GM13977 (cell line): ENCODE measurements at regions not wholly inside any gene's neighbourhood (a gene's known extent, or its start where the extent isn't known, plus 50 kb on each side); places are given as distances from the start of the nearest gene placed in this dataset.

Experiments
- DNase-seq: peaks from one replicate; pipeline ENCODE4 v3.0.0; 2012; ENCODE audit warnings: low spot score
- CTCF ChIP-seq: IDR thresholded peaks from 2 replicates; pipeline ENCODE4 v1.5.1; 2012; ENCODE audit warnings: mild to moderate bottlenecking, control low read depth; ENCODE audit not compliant: insufficient read depth; ENCODE audit errors: extremely low read depth, missing control alignments
- in situ Hi-C: fragments of 300-500 bp; cut with MboI; formaldehyde crosslinking; loops from one replicate; pipeline ENCODE4 v1.12.0; 2022; ENCODE audit warnings: low sequenced_read_pairs, low pct_unique_long_range_greater_than_20kb, mixed read lengths, inconsistent platforms; ENCODE audit not compliant: unreplicated experiment

- in situ Hi-C loops = no loop called here
- no peak for DNase-seq
- no peak for TF ChIP-seq CTCF
These were observed 1132.7 kb downstream of the KCNT2 start for GRCh38 chr1:195475568-195475967.

GRCh38 chr1:195472291-195472690 is 1135.9 kb downstream of the KCNT2 start:
- in situ Hi-C loops = no loop called here
- TF ChIP-seq CTCF = no peak
- no peak for DNase-seq

GRCh38 chr1:195466639-195467038 is 1141.6 kb downstream of the KCNT2 start:
- TF ChIP-seq CTCF = no peak
- DNase-seq = no peak
- in situ Hi-C loops = no loop called here

- in situ Hi-C loops = no loop called here
- no peak for TF ChIP-seq CTCF
- no peak for DNase-seq
These were observed 1145.6 kb downstream of the KCNT2 start for GRCh38 chr1:195462646-195463045.

GRCh38 chr1:195462152-195462551 is 1146.1 kb downstream of the KCNT2 start:
- DNase-seq = no peak
- in situ Hi-C loops = no loop called here

GRCh38 chr1:195458365-195458764 is 1149.9 kb downstream of the KCNT2 start:
- TF ChIP-seq CTCF = no peak
- DNase-seq = no peak
- in situ Hi-C loops = no loop called here

More at GRCh38 chr1:195462152-195462551, 1146.1 kb downstream of the KCNT2 start:
- no peak for TF ChIP-seq CTCF

- no peak for DNase-seq
- in situ Hi-C loops = no loop called here
- TF ChIP-seq CTCF = no peak
These were observed 1157.4 kb downstream of the KCNT2 start for GRCh38 chr1:195450794-195451193.
